ENCODE measurements at regions not wholly inside any gene's neighbourhood (a gene's known extent, or its start where the extent isn't known, plus 50 kb on each side); places are given as distances from the start of the nearest gene placed in this dataset.

- Histone ChIP-seq H3K9me3 (ENCODE audit: control insufficient read depth, insufficient read depth, low read length) (no peaks in the 10 kb centered on the region), H2BK20ac (ENCODE audit: low read depth, low read length) (no peak overlapping the region), H4K5ac (ENCODE audit: low read depth, low read length) (no peak overlapping the region), H3K79me1 (ENCODE audit: low read depth in 1 of 2, low read length in 2 of 2) (no peaks in the 10 kb centered on the region), H2AK5ac (ENCODE audit: low read depth, low read length) (no peak overlapping the region), H2AK9ac (replicated peaks; ENCODE audit: low read depth, low read length, poor library complexity) (no peak overlapping the region), H3K9ac (ENCODE audit: low read depth, low read length) (no peak overlapping the region), H3K36me3 (ENCODE audit: control insufficient read depth, insufficient read depth, low read length) (no peaks in the 10 kb centered on the region), H2AFZ (replicated peaks; ENCODE audit: low read length, poor library complexity) (no peak overlapping the region), H3K27ac (ENCODE audit: insufficient read depth, low read length) (no peak overlapping the region), H3K23ac (ENCODE audit: low read depth, low read length) (no peak overlapping the region), H3K18ac (ENCODE audit: low read depth, low read length) (no peak overlapping the region), H2BK5ac (ENCODE audit: low read depth, low read length, poor library complexity, severe bottlenecking) (no peak overlapping the region), H2BK120ac (ENCODE audit: low read depth, low read length) (no peak overlapping the region), H4K91ac (ENCODE audit: insufficient read depth, low read depth, low read length) (no peak overlapping the region), H3K4me2 (ENCODE audit: low read depth, low read length) (no peak overlapping the region), H2BK15ac (ENCODE audit: low read depth, low read length) (no peak overlapping the region), H4K8ac (ENCODE audit: low read depth in 2 of 2, low read length in 2 of 2) (no peak overlapping the region), H3K4ac (ENCODE audit: low read depth, low read length) (no peak overlapping the region), H3K14ac (replicated peaks; ENCODE audit: low read depth, low read length) (no peak overlapping the region), H3K27me3 (ENCODE audit: control insufficient read depth, insufficient read depth, low read length) (no peaks in the 10 kb centered on the region), H3K4me1 (ENCODE audit: control insufficient read depth, insufficient read depth, low read length) (no peaks in the 10 kb centered on the region), H4K20me1 (ENCODE audit: insufficient read depth, low read length) (no peaks in the 10 kb centered on the region), H3K9me1 (ENCODE audit: insufficient read depth, low read length) (no peaks in the 10 kb centered on the region), H3K56ac (ENCODE audit: extremely low read depth, insufficient read depth, low read length) (no peak overlapping the region), H3K4me3 (ENCODE audit: insufficient read depth, low read depth, low read length) (no peak overlapping the region)
- ATAC-seq (ENCODE audit: low read depth), result no peak
- no CpG with 5 or more reads among the region's 1 CpG for WGBS, 2 experiments (ENCODE audit: extremely low coverage in 2 of 2, insufficient read length in 1 of 2)
- intact Hi-C loops (cut with micrococcal nuclease), result no loop called here
- dilution Hi-C loops (cut with HindIII; ENCODE audit: low sequenced_read_pairs, unreplicated experiment), result no loop called here
- in situ Hi-C loops (cut with MboI; ENCODE audit: low sequenced_read_pairs), result loop anchor here (25.0 kb wide), 1 partner anchor 426 kb away; no protein-coding TSS in a partner anchor
- BruUV-seq (replicated peaks), result no TSS peak
- DNase-seq, result no peak
- TF ChIP-seq CEBPB (IDR thresholded peaks at IDR 0.05; ENCODE audit: low read depth, low read length), result no peak
- POLR2A ChIA-PET (ENCODE audit: unreplicated experiment), result interaction anchor here (0.6 kb wide), 1 partner anchor 430 kb away, joined by 4 read pairs; no protein-coding TSS in a partner anchor
- CTCF ChIA-PET, result no interaction called here
Measured at GRCh38 chr9:19913151-19913550, 124.3 kb upstream of the SLC24A2 start.
